Left cardiac atrium (tissue), 4 donors: ENCODE measurements at regions not wholly inside any gene's neighbourhood (a gene's known extent, or its start where the extent isn't known, plus 50 kb on each side); places are given as distances from the start of the nearest gene placed in this dataset.
"Not testable (repeated sequence)": the region's sequence is repeated elsewhere in the genome, so short reads cannot be mapped to it uniquely, and the experiment has no call there.

ENCODE experiments used
- ATAC-seq, 2 donors: fragments of 200-7000 bp; cut with Tn5 transposase; one replicate each; pipeline ENCODE4 v1.9.1; 2020; ENCODE audit warnings: mild to moderate bottlenecking in 2 of 2, moderate library complexity in 2 of 2
- DNase-seq: peaks from one replicate; pipeline ENCODE4 v3.0.0-alpha.2; 2020
- intact Hi-C, 2 donors: fragments of 100-400 bp; cut with DNase I; formaldehyde crosslinking; loops; one replicate each; pipeline versions ENCODE4 v1.14.1 to v1.15.1; 2022 to 2023
- donor health status: DM: no; HTN: yes; CAD: no.
- donor health status: DM: no; HTN: yes; CAD: no; lungs with severe emphysema.
- donor health status: DM: yes; HTN: yes; CAD: no.
- donor health status: Dilated cardiomyopathy.

DNA sequence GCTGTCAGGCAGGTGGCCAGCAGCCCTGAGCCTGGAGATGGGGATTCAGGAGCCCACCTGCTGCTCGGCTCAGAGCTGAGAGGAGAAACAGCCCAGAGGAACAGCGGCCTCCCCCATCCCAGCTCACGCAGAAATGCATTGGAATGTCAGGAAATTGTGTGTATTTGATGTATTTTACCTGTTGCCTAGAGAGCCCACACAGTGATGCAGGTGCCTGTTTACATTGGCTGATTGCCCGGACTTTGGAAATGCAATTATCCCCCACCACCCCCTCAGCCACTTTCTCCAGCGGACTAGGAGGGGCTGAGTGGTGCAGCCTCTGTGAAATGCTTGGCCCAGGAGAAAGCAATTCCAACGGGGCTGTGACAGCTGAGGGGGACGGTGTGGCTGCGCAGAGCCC, 281.7 kb upstream of the SFSWAP start:
- DNase-seq, intact Hi-C loops: not testable (repeated sequence)
- ATAC-seq = peak; percentile 23 to 59

DNA sequence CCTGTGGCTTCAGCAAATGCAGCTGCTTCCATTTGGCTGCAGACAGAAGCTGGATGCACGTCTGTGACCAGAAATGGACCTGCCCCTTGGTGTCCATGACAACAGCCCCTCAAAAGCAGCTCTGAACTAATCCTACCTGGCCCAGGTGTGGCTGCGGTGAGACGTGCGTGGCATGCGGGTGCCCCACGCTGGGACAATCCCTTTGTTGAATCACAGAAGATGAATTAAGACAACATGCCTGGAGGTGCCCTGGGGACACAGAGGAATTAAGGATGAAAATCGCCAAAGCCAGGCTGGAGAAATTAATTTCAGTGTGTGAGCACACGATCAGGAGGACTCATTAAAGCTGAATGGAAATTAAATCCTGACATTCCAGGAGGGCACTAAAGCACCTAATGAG, 281.2 kb upstream of the SFSWAP start:
- DNase-seq, ATAC-seq, intact Hi-C loops: not testable (repeated sequence)

DNA sequence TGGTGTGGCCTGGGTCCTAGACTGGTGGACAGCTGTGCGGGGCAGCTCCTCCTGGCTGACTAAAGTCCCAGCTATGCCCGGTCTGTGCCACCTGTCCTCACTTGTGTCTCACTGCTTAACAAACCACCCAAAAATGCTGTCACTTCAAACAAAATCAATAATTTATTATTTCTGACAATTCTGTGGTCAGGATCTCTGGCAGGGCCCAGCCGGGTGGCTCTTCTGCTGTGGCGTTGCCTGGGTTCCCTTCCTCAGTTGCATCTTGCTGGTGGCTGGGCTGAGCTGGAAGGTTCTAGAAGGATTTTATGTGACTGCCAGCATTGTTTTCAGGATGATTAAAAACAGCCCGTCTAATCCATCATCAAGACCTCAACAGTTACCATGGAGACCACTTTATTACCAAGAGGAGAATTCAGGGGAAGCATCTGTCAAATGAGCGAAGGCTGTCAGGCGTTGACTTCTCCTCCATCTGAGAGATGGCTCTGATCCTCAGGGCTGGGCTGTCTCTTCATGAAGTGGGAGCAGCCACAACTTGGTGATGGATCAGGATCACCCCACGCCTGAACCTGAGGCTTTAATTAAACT, 280.6 kb upstream of the SFSWAP start:
- no peak for ATAC-seq
- no peak for DNase-seq
- intact Hi-C loops = no loop called here

DNA sequence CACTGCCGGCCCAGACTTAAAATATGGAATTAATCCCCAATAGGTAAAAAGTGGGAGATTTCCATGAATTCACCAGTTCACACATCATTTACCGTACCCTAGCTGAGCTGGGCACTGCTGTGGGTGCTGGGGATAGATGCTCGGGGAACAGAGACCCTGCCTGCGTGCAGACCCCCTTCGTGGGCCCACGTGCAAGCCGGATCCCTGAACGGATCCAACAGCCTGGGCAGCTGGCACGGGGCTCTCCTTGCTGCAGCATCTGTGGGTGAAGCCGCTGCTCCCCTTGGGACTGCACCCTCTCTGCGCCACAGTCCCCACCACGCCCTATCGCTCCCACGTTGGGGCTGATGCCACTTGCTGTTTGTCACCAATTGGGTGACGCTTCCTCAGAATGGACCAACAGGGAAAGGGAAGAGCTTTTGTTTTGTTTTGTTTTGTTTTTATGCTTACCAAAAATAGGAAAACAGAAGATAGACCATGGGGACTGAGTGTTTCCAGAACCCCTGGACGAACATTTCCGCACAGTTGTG, 279.7 kb upstream of the SFSWAP start:
- DNase-seq, ATAC-seq, intact Hi-C loops: not testable (repeated sequence)

DNA sequence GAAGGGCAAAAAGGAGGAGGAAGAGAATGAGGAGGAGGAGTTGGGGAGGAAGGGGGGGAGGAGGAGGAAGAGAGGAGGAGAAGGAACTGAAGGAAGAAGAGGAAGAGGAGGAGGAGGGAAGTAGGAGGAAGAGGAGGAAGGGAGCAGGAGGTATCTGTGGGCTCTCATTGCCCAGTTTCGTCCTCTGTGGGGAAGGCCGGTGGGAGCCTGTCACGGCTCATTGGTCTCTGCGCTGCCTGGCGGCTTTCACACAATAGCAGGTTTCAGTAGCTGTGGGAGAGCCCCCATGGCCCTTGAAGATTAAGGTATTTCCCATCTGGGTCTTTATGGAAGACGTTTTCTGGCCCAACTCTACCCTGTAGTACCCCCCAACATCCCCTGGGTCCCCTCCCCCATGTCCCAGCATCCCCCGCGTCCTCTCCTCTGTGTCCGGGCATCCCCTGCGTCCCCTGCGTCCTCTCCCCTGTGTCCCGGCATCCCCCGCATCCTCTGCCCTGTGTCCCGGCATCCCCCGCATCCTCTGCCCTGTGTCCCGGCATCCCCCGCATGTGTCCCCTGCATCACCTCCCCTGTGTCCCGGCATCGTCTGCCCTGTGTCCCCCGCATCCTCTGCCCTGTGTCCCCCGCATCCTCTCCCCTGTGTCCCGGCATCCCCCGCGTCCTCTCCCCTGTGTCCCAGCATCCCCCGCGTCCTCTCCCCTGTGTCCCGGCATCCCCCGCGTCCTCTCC, 278.2 kb upstream of the SFSWAP start:
- intact Hi-C loops = no loop called here
- ATAC-seq (no peak), DNase-seq (no peak)

DNA sequence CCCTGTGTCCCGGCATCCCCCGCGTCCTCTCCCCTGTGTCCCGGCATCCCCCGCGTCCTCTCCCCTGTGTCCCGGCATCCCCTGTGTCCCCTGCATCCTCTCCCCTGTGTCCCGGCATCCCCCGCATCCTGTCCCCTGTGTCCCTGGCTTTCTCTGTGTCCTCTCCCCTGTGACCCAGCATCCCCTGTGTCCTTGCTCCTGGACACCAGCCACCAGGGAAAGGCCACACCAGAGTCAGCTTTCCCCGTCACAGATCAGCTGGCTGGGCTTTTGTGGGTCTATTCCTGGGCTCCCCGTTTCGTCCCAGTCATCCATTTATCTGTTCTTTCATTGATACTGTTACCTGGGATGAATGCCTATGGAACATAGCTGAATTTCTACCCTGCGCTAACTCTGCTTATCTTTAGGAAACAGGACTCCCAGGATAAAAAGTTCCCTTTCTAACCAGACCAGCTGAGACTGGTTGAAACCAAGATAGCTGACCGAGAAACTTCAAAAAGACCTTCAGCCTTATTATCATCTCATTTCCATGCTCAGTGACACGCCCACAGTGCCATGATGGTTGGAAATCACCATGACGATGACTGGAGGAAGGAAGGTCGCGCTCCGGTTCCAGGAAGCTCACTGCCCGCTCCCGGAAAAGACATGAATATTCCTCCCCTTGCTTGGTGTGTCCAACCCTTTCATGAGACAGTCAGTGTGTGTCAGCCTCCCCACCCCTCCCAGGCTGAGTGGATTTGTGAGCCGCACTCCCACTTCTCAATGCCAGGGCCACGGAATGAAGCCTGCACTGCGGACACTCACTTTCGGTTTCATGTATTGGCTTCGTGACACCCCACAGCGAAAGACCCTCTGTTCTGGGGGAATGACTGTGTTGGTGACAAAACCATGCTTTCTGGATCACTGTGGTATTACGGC, 276.4 kb upstream of the SFSWAP start:
- intact Hi-C loops = no loop called here
- DNase-seq = no peak
- ATAC-seq = no peak

DNA sequence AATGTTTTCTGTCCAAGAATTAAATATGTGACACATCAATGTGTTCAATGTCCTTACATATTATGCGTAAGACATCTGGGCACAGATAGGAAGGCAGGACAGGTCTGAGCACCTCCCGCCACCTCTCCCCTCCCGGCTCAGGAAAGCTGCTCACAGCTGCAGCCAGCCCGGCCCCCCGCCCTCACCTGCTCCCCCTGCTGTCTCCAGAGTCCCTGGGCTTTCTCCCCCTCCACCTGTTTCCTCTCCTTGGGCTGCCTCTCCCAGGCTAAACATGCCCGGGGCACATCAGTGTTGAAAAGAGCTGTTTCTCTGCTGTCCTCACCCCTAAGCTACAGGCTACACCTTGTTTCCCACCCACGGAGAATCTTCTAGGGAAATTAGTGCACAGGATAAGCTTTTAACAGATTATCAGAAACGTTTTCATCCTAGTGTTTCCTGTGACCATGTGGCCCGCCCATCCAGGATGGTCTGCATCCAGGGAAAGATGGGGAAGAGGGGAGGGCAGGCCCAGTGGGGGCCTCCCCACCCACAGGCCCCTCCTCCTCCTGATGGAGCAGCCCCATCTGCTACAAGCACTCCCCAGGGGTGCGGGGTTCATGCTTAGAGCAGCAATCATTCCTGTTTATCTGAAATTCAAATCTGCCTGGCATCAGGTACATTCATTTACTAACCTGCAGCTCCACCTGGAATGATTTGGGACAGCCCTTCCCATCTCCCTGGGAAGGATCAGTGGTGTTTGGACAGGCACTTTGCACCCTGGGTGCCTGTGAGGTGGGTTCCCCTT, 273.8 kb upstream of the SFSWAP start:
- no peak for ATAC-seq
- no peak for DNase-seq
- intact Hi-C loops = no loop called here

DNA sequence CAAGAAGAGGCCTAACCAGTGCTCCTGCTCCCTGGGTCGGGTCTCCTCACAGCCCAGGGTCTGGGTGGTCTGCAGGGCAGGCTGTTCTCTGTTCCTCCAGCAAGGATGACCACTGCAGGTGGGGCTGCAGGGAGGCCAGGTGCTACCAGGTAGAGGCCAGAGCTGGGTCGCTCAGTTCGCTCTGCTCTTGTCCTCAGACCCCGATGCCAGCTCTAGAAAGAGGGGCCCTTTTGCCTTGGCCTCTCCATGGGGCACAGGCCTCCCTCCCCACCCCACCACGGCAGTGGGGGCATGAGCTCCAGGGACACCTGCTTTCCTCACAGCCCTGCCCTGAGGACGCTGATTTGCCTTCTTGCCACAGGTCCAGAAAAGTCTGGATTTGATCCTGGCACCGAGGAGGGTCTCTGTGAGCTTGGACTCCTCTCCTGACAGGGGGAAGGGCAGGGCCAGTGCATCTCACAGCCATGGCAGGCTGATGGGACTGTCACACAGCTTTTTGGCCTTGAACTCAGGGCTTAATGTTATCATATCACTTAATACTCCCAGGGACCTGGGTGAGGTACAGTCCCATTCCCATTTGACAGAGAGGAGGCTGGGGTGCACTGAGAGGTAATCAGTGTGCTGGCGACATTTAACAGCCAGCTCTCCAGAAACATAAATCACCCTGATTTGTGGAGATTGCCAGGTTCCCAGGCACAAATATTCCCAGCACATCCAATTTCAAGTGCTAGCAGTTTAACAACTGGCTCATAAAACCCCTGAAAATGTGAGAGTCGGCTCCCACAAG, 273.0 kb upstream of the SFSWAP start:
- intact Hi-C loops = no loop called here
- ATAC-seq = no peak

DNA sequence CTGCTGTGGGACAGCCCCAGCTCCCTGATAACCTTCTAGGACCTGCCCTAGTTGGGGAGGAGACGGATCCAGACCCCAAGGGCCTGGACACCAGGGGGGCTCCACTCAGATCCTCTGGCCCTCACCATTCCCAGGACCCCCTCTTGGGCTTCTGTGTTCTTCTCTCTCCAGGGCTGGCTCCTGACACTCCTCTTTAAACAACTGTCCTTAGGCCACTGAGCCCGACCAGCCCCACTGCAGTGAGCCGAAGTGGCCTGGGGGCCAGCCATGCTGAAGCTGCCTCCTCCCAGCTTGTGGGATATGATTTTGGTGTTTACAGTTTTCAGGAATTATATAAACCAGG, 272.4 kb upstream of the SFSWAP start:
- ATAC-seq, DNase-seq, intact Hi-C loops: not testable (repeated sequence)

More for the DNA sequence above, 273.0 kb upstream of the SFSWAP start:
- DNase-seq = no peak

DNA sequence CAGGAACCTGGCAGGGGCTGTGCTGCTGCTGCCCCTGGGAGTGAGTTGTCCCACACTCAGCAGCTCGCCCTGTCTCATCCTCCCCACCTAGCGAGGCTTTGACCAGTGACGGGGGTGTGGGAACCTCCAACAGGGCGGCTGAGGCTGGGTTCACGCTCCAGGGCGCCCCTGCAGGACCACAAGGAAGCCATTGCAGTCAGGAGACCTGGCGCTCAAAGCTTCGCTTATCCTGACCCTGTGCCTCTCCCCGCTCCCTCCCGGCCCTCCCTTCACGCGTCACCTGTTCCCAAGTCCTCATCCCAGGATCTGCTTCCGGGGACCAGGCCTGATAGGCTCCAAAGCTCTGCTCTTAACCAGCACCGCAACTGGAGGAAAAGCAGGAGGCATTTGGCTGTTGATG, 272.0 kb upstream of the SFSWAP start:
- intact Hi-C loops = no loop called here
- no peak for ATAC-seq
- DNase-seq = no peak

DNA sequence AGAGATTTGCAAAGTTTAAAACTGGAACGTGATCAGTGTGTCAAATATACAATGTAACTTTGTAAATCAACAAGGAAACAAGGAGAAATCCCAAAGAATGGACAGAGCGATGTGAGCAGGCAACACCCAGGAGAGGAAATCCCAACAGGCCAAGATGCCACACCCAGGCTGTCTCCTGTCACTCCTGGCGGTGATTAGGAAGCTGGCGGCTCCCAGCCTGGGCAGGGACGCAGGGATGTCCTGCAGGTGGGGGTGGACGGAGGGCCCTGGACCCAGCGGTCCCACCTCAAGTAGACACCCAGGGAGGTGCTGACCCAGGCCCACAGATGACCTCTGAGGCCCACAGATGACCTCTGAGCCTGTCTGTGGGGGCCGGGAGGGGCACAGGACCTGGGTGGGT, 271.1 kb upstream of the SFSWAP start:
- DNase-seq, ATAC-seq, intact Hi-C loops: not testable (repeated sequence)

DNA sequence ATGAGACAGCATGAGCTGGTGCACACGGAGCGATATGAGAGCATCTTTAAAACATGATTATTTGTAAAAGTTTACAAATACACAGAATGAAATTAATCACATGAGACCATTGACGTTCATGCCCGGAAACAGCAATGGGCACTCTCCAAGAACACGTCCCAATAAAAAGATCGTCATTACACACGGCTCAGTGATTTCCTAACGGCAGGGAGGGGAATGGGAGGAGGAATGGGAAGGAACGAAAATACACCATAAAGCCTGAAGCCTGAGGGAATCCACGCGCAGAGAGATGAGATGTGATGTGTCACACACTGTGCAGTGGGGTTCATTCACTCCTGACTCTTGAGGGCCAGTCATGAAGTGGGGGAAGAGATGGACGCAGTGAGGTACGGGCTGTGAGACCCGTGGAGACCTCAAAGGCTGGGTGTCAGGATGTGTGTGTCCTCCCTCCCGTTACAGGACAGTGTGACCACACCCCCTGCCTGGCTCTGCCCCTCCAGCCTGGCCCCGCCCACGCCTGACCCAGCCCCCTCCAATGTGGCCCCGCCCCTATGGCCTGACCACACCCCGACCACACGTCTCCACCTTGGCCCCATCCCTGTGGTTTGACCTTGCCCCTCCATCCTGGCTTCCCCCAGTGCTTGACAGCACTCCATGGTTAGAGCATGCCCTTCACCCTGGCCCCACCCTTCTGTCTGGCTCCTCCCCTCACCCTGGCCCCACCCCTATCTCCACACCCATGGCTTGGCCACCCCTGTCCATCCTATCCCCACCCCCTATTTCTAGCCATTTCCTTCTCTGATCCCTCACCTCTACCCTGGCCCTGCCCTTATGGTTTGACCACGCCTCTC, 270.5 kb upstream of the SFSWAP start:
- peak in 1 of 2 donors; percentile 22 for ATAC-seq
- intact Hi-C loops, DNase-seq: not testable (repeated sequence)

DNA sequence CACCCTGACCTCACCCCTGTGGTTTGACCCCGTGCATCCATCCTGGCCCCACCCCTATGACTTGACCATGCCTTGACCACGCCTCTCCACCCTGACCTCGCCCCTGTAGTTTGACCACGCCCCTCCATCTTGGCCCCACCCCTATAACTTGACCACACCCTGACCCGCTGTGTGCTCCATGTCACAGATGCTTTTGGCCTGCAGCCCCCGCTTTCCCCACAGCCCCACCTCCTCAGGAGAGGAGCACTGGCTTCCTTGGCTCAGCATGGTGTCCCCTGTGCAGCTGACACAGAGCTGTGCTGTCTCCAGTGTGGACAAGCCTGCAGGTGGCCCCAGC, 269.9 kb upstream of the SFSWAP start:
- DNase-seq (no peak), ATAC-seq (no peak)
- intact Hi-C loops = no loop called here

DNA sequence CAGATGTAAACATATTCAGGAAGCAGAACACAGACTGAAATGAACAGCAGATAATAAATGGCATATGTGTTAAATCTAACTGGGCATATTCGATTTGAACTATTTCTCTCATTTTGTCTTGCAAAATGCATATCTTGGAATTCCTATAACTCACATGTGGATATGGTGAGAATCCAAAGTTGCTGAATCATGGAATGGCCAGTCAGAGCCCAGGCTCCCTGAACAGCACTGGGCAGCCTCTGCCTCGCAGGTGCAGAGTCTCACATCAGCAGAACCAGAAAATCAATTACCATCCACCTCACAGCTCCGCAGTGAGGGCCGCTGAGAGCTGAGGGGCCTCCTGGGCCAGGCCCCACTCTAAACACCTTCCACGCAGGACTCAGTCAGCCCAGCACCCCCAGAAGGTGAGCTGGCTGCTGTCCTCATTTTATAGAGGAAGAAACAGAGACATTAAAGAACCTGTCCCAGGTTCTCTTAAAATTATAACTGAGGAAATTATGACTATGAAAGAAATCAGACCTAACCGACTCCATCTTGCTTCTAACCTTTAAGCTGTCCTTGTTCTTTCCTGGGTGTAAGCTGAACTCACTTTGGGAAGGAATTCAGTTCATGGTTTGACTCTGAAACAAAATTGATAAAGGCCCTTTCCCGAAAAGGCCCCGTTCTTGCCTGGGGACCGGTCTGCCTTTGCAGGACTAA, 269.1 kb upstream of the SFSWAP start:
- ATAC-seq = no peak
- intact Hi-C loops = no loop called here
- DNase-seq = no peak

DNA sequence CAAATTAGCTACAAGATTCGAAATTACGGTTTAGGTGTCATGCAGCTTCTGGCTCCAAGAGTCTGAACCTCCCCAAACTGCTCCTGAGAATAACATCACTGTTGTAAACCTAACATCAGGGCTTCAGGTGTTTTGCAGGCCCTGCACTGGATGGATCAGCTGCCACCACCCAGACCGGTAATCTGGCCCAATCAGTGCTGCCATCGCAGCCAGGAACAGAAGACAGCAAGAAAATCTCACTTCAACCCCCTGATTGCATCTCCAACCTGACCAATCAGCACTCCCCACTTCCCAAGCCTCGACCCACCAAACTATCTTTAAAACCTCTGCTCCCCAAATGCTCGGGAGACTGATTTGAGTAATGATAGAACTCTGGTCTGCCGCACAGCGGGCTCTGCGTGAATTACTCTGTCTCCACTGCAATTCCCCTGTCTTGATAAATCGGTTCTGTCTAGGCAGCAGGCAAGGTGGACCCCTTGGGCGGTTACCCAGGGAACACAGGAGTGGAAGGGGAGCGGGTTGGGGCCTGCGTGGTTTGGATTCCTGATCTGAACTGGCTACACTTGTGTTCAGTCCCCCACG, 268.5 kb upstream of the SFSWAP start:
- ATAC-seq (no peak), DNase-seq (no peak)
- intact Hi-C loops = no loop called here
